ENCODE measurements at regions not wholly inside any gene's neighbourhood (a gene's known extent, or its start where the extent isn't known, plus 50 kb on each side); places are given as distances from the start of the nearest gene placed in this dataset.

DNA sequence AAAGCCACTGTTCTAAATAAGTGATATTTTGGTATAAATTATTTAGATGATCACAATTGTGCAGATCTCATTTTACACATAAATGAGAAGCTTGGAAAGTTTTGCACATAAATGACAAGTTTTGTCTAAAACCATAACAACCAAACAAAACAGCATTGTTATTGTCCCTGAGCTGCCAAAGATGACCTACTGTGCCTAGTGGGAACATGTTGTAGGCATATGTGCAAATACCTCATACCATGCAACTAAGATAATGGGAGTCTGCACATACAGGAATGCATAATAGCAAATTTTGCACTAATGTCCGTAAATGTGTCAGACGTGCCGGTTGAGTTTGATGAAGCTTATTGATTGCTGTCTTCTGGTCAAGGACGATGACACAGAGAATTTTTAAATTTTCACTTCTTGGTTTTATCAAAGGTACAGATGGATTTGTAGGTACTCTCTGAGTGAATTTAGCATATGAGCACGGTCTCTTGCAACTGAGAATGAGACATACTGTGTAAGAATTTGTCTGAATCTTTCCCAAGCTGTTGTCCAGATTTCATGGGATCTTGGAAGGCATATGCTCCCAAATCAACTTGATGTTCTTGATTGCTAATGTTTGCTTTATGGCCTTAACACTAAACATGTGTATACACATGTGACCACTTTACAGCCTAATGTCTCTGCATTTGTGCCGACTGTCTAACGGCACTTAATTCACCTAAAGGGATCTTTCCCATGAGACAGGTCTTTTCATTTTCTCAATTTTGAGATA lies 1133.5 kb downstream of the FAT4 start:
- H3K9me3 ChIP-seq (ENCODE audit: control insufficient read depth, insufficient read depth, low read depth, low read length) = no peaks in the 10 kb centered on the region
- H3K79me2 ChIP-seq (ENCODE audit: control insufficient read depth, insufficient read depth, low read length) = no peaks in the 10 kb centered on the region

DNA sequence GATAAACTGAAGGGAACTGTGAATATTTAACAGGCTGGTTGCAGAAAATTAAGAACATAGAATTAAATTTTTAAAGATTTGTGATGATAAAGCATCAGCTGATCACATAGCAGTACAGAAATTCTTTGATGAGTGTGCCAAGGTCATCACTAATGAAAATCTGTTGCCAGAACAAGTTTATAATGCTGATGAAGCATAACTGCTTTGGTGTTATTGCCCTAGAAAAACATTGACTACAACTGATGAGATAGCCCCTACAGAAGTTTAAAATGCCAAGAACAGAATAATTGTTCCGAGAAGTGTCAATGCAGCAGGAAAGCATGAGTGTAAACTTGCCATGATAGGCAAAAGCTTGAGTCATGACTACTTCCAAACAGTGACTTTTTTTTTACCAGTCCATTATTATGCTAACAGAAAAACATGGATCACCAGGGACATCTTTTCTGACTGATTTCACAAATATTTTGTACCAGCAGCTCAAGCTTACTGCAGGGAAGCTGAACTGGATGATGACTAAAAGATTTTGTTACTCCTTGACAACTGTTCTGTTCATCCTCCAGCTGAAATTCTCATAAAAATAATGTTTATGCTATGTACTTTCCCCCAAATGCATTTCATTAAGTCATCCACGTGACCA lies 1136.6 kb downstream of the FAT4 start:
- H4K20me1 ChIP-seq (ENCODE audit: control insufficient read depth, extremely low read depth, insufficient read depth, low read length) = no peaks in the 10 kb centered on the region
- TF ChIP-seq, protein P1, sequence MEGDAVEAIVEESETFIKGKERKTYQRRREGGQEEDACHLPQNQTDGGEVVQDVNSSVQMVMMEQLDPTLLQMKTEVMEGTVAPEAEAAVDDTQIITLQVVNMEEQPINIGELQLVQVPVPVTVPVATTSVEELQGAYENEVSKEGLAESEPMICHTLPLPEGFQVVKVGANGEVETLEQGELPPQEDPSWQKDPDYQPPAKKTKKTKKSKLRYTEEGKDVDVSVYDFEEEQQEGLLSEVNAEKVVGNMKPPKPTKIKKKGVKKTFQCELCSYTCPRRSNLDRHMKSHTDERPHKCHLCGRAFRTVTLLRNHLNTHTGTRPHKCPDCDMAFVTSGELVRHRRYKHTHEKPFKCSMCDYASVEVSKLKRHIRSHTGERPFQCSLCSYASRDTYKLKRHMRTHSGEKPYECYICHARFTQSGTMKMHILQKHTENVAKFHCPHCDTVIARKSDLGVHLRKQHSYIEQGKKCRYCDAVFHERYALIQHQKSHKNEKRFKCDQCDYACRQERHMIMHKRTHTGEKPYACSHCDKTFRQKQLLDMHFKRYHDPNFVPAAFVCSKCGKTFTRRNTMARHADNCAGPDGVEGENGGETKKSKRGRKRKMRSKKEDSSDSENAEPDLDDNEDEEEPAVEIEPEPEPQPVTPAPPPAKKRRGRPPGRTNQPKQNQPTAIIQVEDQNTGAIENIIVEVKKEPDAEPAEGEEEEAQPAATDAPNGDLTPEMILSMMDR (conservative IDR thresholded peaks at IDR 0.05 in 1 of 2, IDR thresholded peaks at IDR 0.05 in 1 of 2; ENCODE audit: low read depth in 1 of 2, low read length in 2 of 2) = no peak
- TF ChIP-seq EZH2 (IDR thresholded peaks at IDR 0.05; ENCODE audit: low read length, missing control alignments) = no peak
- H3K27ac ChIP-seq (ENCODE audit: insufficient read depth, low read length) = no peak overlapping the region
- no peaks in the 10 kb centered on the region for H3K36me3 ChIP-seq (ENCODE audit: control insufficient read depth, insufficient read depth, low read length)
- no peaks in the 10 kb centered on the region for H3K9me3 ChIP-seq (ENCODE audit: control insufficient read depth, insufficient read depth, low read depth, low read length)
- H3K4me1 ChIP-seq (ENCODE audit: control insufficient read depth, extremely low read depth, insufficient read depth, low read length) = no peaks in the 10 kb centered on the region
- DNase-seq (ENCODE audit: low read depth in 2 of 2) = peak in 1 of 2 donors; percentile 14
- no peaks in the 10 kb centered on the region for H3K79me2 ChIP-seq (ENCODE audit: control insufficient read depth, insufficient read depth, low read length)
- H3K4me2 ChIP-seq (ENCODE audit: extremely low read depth, insufficient read depth, low read length) = no peak overlapping the region
- no peak overlapping the region for H3K9ac ChIP-seq (ENCODE audit: insufficient read depth, low read length)
- H3K4me3 ChIP-seq (replicated peaks in 1 of 4; ENCODE audit: control extremely low read depth in 1 of 4, insufficient read depth in 1 of 4, low read depth in 3 of 4, low read length in 4 of 4) = no peak overlapping the region
- no peak overlapping the region for H2AFZ ChIP-seq (ENCODE audit: low read length)
- no peaks in the 10 kb centered on the region for H3K27me3 ChIP-seq (ENCODE audit: control insufficient read depth, insufficient read depth, low read length)

More for the DNA sequence above, 1133.5 kb downstream of the FAT4 start:
- Histone ChIP-seq H3K4me2 (ENCODE audit: extremely low read depth, insufficient read depth, low read length) (no peak overlapping the region), H3K4me1 (ENCODE audit: control insufficient read depth, extremely low read depth, insufficient read depth, low read length) (no peaks in the 10 kb centered on the region), H3K27ac (ENCODE audit: insufficient read depth, low read length) (no peak overlapping the region), H3K36me3 (ENCODE audit: control insufficient read depth, insufficient read depth, low read length) (no peaks in the 10 kb centered on the region), H2AFZ (ENCODE audit: low read length) (no peak overlapping the region), H3K4me3 (replicated peaks in 1 of 4; ENCODE audit: control extremely low read depth in 1 of 4, insufficient read depth in 1 of 4, low read depth in 3 of 4, low read length in 4 of 4) (no peak overlapping the region), H3K9ac (ENCODE audit: insufficient read depth, low read length) (no peak overlapping the region), H3K27me3 (ENCODE audit: control insufficient read depth, insufficient read depth, low read length) (no peaks in the 10 kb centered on the region), H4K20me1 (ENCODE audit: control insufficient read depth, extremely low read depth, insufficient read depth, low read length) (no peaks in the 10 kb centered on the region)
- TF ChIP-seq EZH2 (IDR thresholded peaks at IDR 0.05; ENCODE audit: low read length, missing control alignments) = no peak
- TF ChIP-seq, protein P1 (conservative IDR thresholded peaks at IDR 0.05 in 1 of 2, IDR thresholded peaks at IDR 0.05 in 1 of 2; ENCODE audit: low read depth in 1 of 2, low read length in 2 of 2) = no peak
- no peak for DNase-seq (ENCODE audit: low read depth in 2 of 2)

DNA sequence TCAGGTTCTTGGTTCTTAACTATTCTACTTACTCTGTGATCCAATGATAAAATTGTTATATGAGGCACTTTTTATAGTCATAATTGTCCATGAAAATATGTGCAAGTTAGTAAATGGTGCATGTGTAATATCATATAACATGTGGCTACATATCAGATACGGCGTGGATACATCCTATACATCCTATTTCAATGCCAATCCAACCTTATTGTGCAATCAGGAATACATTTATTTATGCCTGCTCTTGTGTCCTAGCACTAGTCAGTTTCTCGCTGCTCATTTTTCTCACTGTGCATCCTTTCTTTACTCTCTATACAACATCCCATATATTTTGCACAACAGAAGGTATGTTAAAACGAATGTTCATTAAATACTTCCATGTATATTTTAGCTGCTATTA lies 1141.1 kb downstream of the FAT4 start:
- Histone ChIP-seq H3K79me2 (ENCODE audit: control insufficient read depth, insufficient read depth, low read length) (no peaks in the 10 kb centered on the region), H3K4me1 (ENCODE audit: control insufficient read depth, extremely low read depth, insufficient read depth, low read length) (no peaks in the 10 kb centered on the region), H3K4me2 (ENCODE audit: extremely low read depth, insufficient read depth, low read length) (no peak overlapping the region), H3K27me3 (ENCODE audit: control insufficient read depth, insufficient read depth, low read length) (no peaks in the 10 kb centered on the region), H3K4me3 (replicated peaks in 1 of 4; ENCODE audit: control extremely low read depth in 1 of 4, insufficient read depth in 1 of 4, low read depth in 3 of 4, low read length in 4 of 4) (no peak overlapping the region), H3K27ac (ENCODE audit: insufficient read depth, low read length) (no peak overlapping the region), H3K36me3 (ENCODE audit: control insufficient read depth, insufficient read depth, low read length) (no peaks in the 10 kb centered on the region), H4K20me1 (ENCODE audit: control insufficient read depth, extremely low read depth, insufficient read depth, low read length) (no peaks in the 10 kb centered on the region), H3K9ac (ENCODE audit: insufficient read depth, low read length) (no peak overlapping the region), H3K9me3 (ENCODE audit: control insufficient read depth, insufficient read depth, low read depth, low read length) (no peaks in the 10 kb centered on the region), H2AFZ (ENCODE audit: low read length) (no peak overlapping the region)
- TF ChIP-seq, protein P1 (conservative IDR thresholded peaks at IDR 0.05 in 1 of 2, IDR thresholded peaks at IDR 0.05 in 1 of 2; ENCODE audit: low read depth in 1 of 2, low read length in 2 of 2) = no peak
- no peak for TF ChIP-seq EZH2 (IDR thresholded peaks at IDR 0.05; ENCODE audit: low read length, missing control alignments)
- DNase-seq (ENCODE audit: low read depth in 2 of 2) = no peak

Data from fibroblast of lung (primary cell).